Stimulated activated CD4-positive, alpha-beta T cell treated with anti-CD3 and anti-CD28 coated beads, Interleukin-4, amount 100 ng/mL, for 24 hours (primary cell): ENCODE measurements at regions not wholly inside any gene's neighbourhood (a gene's known extent, or its start where the extent isn't known, plus 50 kb on each side); places are given as distances from the start of the nearest gene placed in this dataset.
"Not testable (repeated sequence)": the region's sequence is repeated elsewhere in the genome, so short reads cannot be mapped to it uniquely, and the experiment has no call there.

Experiments used
- DNase-seq: peaks from one replicate; pipeline ENCODE4 v3.0.0-alpha.2; 2020

DNA sequence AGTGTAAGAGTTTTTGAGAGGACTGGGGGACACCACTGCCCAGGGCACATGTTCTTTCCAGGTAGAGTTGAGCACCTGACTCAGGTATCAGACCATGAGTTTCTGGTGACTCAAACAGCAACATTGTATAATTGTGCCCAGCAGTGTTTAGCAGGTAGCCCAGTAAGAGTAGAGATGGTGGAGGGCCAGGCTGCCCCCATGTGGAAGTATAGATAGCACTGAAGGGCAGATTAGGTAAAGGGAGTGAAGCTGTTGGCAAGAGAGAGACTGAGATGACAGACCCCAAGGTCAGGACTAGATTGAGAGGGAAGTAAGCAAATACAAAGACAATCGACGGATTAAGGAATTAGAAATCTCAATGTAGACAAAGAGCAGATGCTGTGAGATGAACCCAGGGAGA, 74.6 kb downstream of the TRIM42 start:
- DNase-seq, result no peak

DNA sequence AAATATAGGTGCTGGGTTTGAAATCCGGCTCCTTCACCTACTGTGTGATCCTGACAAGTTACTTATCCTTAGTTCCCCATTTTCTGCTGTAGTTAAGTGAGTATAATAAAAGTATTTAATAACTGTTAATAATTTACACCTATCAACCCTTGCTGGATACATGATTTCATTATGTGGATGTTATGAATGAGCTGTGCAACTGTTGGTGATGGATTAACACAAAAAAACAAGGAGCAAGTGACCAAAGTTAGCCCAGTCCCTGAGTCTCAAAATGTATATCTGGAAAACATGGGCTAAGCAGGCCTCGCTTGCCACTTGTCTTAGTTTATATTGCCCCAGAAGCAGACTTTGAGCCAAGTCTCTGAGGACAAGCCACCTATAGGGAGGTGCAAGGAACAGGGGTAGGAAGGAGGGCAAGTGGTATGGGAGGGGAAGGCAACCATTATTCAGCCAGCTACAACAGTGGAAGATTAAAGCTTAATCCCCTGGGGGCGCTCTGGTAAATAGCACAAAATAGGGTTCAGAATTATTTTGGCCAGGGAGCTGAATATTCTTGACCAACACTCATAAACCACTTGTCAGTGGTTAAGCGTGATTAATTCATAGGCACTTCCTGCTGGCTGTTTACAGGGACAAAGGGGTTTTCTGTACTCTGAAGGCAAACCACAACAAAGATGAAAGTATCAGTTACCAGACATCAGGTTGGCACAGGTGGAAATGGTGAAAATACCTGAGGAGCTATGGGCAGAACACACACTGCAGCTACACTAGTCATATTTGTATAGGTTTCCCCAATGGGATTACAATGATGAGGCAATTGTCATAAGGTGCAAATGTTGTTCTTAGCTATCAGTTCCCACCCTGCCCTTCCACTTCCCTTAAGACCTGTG, 76.2 kb downstream of the TRIM42 start:
- DNase-seq, result no peak

DNA sequence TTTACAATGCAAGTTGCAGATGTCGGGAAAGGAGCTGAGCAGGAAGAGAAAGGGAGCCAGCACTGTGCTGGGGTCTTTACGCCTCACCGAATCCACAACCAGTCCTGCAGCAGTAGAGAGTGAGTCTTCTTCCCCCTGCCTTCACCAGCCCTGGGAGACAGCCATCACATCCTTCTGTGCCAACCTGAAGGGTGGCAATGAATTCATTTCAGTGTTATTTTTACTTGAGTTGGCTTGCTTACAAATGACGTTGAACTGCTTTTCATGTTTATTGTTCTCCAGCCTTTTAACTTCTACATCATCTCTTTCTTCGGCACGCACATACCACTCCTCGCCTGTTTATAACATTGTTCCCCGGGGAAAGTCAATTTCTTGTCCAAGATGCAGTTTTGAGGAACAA, 77.1 kb downstream of the TRIM42 start:
- DNase-seq, result no peak

DNA sequence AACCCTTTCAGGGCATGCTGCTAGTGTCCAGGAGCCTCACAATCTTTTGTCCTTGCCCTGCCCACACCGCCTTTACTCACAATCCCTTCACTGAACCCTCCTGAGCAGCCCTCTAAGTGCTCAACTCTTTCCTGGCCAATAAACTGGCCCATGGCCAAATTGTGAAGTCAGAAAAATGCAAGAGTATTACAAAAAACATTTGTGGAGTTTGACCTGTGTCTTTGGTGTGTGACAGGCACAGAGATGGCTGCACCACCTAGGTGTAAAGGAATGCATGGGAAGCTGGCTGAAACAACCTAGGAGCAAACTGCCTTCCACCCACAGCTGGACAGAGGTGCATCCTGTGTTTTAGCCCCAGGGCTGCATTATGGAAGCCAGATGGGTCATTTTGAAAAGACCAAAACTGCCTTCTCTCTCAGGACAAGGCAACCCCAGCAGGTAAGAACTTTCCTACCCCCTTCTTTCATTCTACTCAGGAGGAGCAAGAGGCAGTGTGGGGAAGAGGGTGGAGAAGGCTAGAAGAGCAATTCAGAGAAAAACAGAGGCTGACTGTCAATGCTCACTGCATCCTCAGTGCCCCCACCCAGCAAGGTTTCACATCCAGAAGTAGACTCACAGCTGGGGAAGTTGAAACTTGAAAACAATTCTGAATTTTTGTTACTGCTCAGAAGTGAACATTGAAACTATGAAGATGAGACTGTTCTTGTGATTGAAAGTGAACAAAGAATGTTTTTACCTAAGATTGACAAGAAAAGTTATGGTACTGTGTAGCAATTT, 78.6 kb downstream of the TRIM42 start:
- no peak for DNase-seq

DNA sequence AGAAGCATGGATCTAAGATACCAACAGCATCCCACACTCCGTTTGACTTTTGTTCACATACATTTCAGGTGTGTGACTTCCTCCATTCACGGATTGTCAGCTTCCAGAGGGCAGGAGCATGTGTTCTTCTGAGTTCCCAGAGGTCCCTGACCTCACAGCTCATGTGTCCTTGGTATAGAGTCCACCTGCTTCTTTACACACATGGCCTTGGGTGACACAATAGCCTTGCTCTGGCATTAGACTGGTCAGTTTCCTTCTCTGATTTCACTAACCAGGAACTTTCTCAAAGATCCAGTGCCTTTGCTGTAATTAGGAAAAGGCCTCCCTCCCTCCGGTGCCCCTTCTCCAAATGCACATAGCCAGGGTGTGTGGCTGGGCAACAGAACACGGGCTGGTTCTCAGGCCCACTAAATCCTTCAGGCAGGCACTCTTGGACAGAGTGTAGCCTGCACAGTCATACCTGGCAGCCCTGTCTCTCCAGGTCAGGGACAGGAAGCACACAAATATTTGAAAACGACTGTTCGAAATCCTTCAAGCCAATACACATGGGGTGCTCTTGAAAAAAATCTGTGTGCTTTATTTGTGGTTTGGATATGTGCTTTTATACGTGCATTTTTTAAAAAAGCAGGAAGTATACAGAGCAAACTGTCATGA, 81.1 kb downstream of the TRIM42 start:
- DNase-seq, result no peak

DNA sequence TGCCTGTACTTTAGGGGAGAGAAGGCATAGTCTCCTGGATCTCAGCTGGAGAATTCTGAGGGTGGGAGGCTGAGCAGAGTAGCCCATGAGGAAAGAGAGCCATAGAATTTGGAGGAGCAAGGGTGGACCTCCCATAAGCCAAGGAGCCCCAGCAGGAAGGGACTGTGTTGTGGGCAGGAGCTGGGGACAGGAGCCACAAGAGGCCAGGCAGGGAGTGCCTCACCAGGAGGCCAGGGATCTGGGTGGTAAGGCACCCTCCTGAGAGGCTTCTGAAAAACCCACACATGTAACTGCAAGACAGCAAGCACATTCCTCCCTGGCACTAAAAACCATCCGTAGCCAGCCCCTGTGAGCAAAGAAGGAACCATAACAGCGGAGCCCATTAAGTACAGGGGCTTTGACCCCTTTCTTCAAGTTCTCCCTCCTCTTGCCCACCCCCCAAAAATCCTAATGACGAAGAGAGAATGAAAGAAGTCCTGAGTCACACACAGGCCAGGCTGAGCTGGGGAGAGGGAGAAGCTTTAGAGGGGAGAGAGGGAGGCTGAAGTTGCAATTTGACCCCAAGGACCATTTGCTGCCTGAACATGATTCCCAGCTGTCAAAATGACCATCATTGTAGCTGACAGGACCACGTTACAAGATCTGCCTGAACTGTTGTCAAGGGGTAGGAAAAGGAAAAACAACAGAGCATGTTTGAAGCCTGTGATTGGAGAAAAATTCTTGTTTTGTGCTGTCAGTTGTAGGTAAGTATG, 82.6 kb downstream of the TRIM42 start:
- no peak for DNase-seq

DNA sequence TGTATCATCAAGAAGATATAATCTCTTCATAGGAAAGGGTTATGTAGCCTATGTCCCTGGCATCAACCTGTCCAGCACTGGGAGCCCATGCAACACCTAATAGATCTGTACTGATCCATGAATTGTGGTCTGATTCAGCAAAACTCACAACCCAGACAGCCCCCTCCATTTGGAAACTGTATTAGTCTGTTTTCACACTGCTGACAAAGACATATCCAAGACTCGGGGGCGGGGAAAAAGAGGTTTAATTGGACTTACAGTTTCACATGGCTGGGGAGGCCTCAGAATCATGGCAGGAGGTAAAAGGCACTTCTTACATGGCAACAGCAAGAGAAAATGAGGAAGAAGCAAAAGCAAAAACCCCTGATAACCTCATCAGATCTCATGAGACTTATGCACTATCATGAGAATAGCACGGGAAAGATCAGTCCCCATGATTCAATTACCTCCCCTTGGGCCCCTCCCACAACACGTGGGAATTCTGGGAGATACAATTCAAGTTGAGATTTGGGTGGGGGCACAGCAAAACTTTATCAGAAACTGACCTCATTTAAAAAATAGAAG, 83.3 kb downstream of the TRIM42 start:
- DNase-seq, result no peak

DNA sequence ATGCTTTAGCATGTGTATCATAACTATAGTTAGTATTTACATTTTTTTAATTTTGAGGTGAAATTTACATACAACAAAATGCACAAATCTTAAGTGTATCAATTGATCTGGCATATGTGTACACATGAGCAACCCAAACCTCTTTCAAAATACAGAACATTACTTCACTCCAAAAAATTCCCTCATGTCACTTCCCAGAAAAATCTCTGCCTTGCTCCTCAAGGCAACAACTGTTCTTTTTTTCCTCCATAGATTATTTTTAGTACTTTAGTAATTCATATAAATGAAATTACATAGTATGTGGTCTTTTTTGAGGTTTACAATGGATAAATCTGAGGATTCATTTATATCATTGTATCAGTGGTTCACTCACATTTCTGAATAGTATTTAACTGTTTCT, 84.9 kb downstream of the TRIM42 start:
- DNase-seq, result no peak

DNA sequence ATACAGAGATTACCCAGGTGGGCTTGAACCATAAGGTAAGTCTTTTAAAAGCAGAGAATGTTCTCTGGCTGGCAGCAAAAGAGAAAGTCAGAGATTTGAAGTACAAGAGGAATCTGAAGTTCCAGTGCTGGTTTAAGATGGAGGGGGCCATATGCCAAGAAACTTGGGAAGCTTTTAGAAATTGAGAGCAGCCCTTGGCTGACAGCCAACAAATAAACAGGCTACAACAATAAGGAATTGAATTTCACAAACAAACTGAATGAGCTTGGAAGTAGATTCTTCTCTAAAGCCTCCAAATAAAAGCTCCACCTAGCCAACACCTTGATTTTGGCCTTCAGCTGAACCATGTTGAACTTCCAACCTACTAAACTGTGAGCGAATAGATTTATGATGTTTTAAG, 85.7 kb downstream of the TRIM42 start:
- no peak for DNase-seq

DNA sequence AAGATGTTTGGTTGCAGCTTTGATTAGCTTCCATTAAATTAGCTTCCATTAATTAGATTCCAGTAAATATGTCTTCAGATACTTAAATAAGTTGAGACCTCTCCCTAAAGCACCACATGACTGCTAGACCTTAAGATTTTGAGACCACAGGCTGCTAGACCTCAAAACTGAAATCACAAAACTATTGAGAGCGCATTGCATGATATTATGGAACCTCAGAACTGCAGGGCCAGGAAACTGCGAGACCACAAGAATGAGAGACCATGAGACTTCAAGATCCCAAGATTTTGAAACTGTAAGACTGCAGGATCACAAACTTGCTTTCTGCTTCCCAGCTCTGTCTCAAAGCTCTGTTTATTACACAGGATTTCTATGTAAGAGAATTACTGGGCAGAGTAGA, 87.4 kb downstream of the TRIM42 start:
- DNase-seq, result no peak

DNA sequence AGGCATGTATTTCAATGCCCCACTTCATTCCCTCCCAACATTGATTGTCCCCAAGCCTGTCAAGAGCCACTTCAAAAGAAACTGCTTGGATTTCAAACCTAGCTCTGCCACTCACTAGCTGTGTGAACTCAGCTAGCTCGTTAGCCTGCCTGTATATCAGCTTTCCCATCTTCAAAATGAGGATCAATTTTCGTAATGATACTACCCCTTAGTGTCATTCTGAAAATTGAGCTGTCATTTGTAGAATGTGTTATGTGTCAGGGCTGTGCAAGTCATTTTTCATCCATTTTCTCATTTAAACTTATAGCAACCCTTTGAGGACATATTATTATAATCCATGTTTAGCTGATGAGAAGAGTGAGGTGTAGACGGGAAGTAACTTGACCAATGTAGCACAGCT, 88.6 kb downstream of the TRIM42 start:
- DNase-seq, result no peak

DNA sequence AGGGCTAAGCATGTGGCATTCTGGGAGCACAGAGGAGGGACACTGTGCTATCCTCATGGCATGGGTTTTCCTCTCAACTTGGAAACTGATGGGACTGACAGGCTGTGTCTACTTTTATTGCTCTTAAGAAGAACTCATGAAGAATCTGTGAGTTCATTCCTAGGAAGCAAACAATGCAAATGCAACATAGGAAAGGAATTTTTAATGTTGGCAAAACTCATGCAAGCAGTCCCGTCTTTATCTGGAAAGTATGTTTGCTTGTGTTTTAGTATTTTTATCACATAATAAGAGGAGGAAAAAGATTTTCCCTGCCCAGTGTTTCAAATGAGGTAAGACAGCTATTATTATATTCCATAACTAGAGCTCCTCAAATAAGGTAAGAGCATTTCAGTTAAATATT, 89.7 kb downstream of the TRIM42 start:
- no peak for DNase-seq

DNA sequence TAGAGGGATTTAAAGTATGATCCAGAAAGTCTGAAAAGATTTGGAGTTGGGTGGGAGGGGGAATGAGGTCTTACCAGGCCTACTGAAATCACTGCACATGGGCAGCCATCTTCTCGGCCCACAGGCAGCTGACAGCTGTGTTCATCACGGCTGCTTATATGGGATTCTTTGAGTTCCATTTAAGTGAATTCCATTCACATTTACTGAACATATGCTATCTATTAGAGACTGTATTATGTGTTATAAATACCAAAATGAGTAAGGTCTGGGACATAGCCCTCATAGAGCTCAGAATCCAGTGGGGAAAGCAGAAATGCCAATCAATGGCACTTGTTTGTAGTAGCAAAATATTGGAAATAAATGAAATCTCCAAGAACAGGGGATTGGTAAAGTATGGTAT, 91.1 kb downstream of the TRIM42 start:
- DNase-seq, result no peak

DNA sequence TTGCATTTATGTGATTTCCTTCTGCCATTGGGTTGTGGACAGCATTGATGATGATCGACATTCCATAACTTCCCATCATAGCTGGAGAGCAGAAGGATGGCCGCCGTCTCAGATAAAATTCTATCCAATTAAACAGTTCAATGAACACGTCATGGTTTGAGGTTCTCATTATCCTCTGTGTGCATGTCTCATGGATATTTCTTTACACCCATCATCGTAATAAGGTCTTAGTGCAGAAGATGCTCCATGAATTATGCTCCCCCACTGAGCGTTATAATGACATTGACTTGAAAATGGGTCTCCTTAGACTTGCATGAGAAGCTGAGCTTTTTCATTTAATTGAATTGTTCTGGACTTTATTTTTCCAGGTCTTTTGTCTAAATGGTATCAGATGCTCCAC, 92.1 kb downstream of the TRIM42 start:
- no peak for DNase-seq

DNA sequence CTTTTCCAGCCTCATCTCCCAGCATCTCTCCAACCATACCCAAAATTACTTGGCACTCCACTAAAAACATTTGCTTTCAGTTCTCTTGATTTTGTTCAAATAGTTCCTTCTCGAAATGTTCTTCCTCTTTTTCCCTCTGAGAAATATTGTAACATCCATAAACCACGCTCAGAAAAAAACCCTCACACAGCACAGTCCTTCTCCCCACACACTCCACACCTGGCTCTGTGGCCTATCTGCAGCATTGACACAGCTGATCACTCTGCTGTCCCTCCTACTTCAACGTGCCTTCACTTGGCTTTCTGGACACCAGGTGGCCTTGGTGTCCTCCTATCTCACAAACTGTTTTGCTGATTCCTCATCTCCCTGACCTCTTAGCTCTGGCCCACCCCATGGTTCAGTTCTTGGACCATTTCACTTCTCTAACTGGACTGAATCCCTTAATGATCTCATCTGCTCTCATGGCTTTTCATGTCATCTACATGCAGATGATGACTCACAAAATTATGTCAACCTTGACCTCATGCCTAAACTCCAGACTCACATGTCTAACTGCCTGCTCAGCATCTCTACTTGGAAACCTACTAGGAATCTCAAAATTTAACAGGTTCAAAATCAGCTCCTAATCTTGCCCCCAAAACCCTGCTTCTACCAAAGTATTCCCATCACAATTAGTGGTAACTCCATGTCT, 93.3 kb downstream of the TRIM42 start:
- DNase-seq, result no peak

DNA sequence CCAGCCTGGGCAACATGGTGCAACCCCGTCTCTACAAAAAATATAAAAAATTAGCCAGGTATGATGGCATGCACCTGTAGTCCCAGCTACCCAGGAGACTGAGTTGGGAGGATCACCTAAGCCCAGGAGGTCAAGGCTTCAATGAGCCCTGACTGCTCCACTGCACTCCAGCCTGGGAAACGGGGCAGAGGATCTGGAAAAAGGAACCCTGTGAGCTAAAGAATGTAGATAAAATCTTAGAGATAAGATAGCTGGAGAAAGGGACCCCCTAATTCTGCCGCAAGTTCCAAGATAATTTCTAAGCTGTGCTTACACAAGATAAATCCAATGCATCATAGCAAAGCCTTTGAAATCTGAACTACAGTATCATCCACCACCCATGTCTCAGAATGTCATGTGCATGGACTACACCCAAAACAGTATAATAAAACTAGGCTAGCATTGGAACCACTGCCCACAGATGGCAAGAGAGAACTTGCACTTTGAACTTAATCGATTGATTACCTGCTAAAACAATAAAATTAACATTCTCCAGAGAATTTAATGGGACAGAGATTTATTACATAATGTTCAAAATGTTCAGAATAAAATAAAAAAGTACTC, 99.9 kb downstream of the TRIM42 start:
- DNase-seq, result no peak

DNA sequence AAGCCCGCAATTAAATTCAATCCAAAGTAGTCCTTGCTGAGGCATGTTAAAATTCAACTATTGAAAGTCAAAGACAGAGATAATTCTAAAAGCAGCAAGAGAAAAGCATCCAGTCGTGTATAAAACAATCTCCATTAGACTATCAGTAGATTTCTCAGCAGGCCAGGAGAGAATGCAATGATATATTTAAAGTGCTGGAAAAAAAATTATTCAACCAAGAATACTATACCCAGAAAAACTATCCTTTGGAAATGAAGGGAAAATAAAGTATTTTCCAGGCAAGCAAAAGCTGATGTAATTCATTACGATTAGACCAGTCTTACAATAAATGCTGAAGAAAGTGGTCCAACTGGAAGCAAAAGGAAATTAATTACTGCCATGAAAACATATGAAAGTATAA, 113.5 kb downstream of the TRIM42 start:
- DNase-seq, result no peak

DNA sequence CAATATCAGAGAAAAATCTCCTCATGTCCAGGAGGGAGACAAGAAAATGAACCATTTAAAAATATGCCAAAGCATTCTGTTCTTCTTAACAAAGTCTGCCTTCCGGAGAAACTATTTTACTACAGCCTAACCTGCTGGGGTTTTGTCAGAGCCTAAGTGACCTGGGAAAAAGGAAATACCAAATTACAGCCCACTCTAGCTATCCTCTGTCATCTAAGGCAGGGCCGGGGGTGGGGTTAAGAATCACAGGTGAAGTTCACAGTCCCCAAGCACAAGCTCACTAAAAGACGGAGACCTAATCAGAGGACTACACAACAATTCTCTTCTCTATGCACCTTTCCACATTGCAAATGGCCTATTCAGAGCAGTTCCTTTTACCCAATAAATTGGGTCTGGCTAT, 116.6 kb downstream of the TRIM42 start:
- no peak for DNase-seq

DNA sequence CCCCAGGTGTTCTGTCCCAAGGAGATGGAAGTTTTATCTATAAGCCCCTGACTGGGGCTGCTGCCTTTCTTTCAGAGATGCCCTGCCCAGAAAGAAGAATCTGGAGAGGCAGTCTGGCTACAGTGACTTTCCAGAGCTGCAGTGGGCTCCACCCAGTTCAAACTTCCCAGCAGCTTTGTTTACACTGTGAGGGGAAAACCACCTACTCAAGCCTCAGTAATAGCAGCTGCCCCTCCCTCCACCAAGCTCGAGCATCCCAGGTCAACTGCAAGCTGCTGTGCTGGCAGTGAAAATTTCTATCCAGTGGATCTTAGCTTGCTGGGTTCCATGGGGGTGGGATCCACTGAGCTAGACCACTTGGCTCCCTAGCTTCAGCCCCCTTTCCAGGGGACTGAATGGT, 125.0 kb downstream of the TRIM42 start:
- DNase-seq, result not testable (repeated sequence)

DNA sequence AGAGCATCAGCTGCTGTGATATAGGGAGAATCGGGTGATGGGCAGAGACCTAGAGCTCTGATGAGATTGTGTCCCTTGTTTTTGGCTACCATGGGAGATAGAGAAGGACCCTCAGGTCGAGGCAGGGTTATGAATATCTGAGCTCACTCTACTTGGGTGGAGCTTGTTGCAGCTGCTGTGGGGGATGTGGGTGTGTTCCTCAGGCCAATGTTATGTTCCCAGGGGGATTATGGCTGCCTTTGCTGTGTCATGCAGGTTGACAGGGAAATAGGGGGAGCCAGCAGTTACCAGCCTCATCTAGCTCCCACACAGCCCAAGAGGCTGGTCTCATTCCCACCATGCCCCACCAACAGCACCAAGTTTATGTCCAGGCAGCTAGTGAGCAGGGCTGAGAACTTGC, 131.5 kb downstream of the TRIM42 start:
- no peak for DNase-seq

DNA sequence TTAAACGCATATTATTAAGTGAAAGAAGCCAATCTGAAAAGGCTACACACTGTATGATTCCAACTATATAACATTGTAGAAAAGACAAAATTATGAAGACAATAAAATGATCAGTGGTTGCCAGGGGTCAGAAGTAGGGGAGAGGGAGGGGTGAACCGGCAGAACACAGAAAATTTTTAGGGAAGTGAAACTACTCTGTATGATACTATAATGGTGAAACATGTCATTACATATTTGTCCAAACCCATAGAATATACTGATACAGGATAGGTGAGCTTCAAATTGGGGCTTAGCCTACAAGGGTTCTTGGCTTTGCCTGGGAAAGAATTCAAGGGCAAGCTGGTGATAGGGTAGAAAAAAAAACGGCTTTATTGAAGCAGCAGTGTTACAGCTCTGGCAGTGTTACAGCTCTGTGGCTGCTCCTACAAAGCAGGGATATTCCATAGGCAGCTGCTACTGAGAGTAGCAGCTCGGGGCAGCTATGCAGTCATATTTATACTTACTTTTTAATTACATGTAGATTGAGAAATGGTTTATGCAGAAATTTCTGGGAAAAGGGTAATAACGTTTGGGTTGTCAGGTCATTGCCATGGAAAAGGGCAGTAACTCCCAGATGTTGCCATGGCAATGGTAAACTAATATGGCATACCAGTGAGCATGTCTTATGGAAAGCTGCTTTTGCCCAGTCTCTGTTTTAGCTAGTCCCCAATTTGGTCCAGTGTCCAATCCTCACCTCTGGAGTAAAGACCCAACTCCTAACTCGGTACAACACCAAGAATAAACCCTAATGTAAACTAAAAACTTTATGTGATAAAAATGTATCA, 125.1 kb upstream of the SLC25A36 start:
- no peak for DNase-seq
